HG03521 (cell line): ENCODE measurements at regions not wholly inside any gene's neighbourhood (a gene's known extent, or its start where the extent isn't known, plus 50 kb on each side); places are given as distances from the start of the nearest gene placed in this dataset.
"Not testable (repeated sequence)": the region's sequence is repeated elsewhere in the genome, so short reads cannot be mapped to it uniquely, and the experiment has no call there.

ENCODE experiments used
- ATAC-seq: cut with Tn5 transposase; IDR thresholded peaks from one replicate; pipeline ENCODE4 v1.9.1; 2021; ENCODE audit warnings: mild to moderate bottlenecking, moderate library complexity; ENCODE audit not compliant: unreplicated experiment

GRCh38 chr9:115692868-115693267 is 460.7 kb upstream of the PAPPA start:
- ATAC-seq = not testable (repeated sequence)

GRCh38 chr9:115694014-115694413 is 459.6 kb upstream of the PAPPA start:
- ATAC-seq = no peak

GRCh38 chr9:115694991-115695390 is 458.6 kb upstream of the PAPPA start:
- ATAC-seq = no peak

- ATAC-seq = no peak
Measured at GRCh38 chr9:115712981-115713380, 440.6 kb upstream of the PAPPA start.

GRCh38 chr9:115715666-115716065 is 437.9 kb upstream of the PAPPA start:
- ATAC-seq = no peak

GRCh38 chr9:115717298-115717697 is 436.3 kb upstream of the PAPPA start:
- no peak for ATAC-seq

GRCh38 chr9:115717711-115718173 is 435.8 kb upstream of the PAPPA start:
- no peak for ATAC-seq

GRCh38 chr9:115730396-115730795 is 423.2 kb upstream of the PAPPA start:
- ATAC-seq = no peak

GRCh38 chr9:115730845-115731244 is 422.7 kb upstream of the PAPPA start:
- ATAC-seq = no peak

- no peak for ATAC-seq
Measured at GRCh38 chr9:115733318-115734110, 420.1 kb upstream of the PAPPA start.

GRCh38 chr9:115739096-115739875 is 414.3 kb upstream of the PAPPA start:
- no peak for ATAC-seq

- no peak for ATAC-seq
Measured at GRCh38 chr9:115740986-115741385, 412.6 kb upstream of the PAPPA start.

GRCh38 chr9:115743709-115744605 is 409.6 kb upstream of the PAPPA start:
- no peak for ATAC-seq

- ATAC-seq = no peak
Measured at GRCh38 chr9:115746496-115746895, 407.1 kb upstream of the PAPPA start.

GRCh38 chr9:115747731-115748130 is 405.9 kb upstream of the PAPPA start:
- no peak for ATAC-seq

GRCh38 chr9:115756736-115757135 is 396.9 kb upstream of the PAPPA start:
- no peak for ATAC-seq

- ATAC-seq = no peak
Measured at GRCh38 chr9:115757461-115757860, 396.1 kb upstream of the PAPPA start.

GRCh38 chr9:115758441-115758840 is 395.1 kb upstream of the PAPPA start:
- ATAC-seq = no peak

- ATAC-seq = no peak
Measured at GRCh38 chr9:115759426-115759825, 394.2 kb upstream of the PAPPA start.

- ATAC-seq = no peak
Measured at GRCh38 chr9:115764645-115765044, 388.9 kb upstream of the PAPPA start.

- ATAC-seq = no peak
Measured at GRCh38 chr9:115765060-115765459, 388.5 kb upstream of the PAPPA start.
